ENCODE measurements at regions not wholly inside any gene's neighbourhood (a gene's known extent, or its start where the extent isn't known, plus 50 kb on each side); places are given as distances from the start of the nearest gene placed in this dataset.

DNA sequence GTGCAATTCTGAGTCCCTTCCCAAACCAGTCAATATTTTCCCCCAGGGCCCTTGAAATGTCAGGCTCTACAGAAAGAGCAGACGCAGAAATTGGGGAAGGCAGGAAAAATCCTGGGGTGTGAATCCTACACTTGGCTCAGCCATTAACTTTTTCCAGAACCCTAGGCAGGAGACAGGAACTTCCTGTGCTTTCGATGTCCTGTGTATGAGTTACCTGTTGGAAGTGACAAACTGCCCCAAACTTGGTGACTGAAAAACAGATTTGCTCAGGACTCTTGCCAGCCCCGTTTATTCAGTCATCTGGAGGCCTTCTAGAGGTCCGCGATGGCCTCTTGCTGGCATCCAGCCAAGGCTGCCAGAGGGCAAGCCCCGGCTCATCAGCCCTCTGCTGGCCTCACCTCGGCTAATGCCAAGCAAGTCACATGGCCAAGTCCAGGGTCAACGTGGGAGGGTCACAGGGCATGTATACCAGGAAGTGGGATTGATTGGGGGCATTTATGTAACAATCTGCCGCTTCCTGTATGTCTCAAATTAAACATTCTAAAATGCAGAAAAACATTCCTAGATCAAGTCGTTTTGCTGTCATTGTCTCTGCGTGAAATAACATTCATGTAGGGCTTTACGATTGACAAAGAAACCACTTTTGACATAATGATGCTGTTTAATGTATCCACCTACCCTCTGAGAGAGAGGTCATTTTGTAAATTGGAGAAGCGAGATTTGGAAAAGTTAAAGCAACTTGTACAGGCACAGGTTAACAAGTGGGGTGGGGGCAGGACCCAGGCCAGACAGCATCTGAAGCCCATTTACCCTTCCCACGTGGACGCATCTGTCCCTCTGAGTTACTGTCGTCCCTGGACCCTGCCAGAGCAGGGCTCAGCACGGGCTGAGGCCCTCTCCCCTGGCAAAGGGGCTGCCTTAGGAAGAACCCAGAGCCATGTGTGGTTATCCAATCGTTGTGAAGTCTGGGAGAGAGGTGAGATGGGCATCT, 179.4 kb downstream of the INHBB start (continued):
- TF ChIP-seq ZNF446 (CRISPR knock-in tag; IDR thresholded peaks at IDR 0.05) (no peak), ZBTB20 (CRISPR knock-in tag; IDR thresholded peaks at IDR 0.05; ENCODE audit: borderline replicate concordance, low read depth) (peak; percentile 90; the same call in 1 of the 2 replicates), SNAI1 (CRISPR knock-in tag; IDR thresholded peaks at IDR 0.05; ENCODE audit: borderline replicate concordance) (no peak), ZNF639 (CRISPR knock-in tag; conservative IDR thresholded peaks at IDR 0.05) (peak; percentile 78; the same call in 1 of the 2 replicates), HNRNPL (IDR thresholded peaks at IDR 0.05; ENCODE audit: low read depth, low read length) (peak; percentile 90), KMT2A (CRISPR knock-in tag; IDR thresholded peaks at IDR 0.05) (peak; percentile 51), ZC3H4 (CRISPR knock-in tag; IDR thresholded peaks at IDR 0.05; ENCODE audit: borderline replicate concordance) (no peak), RFXANK (CRISPR knock-in tag; IDR thresholded peaks at IDR 0.05) (0 out of 2 replicates have a peak, but pooled peaks have one; percentile 77), ZNF713 (CRISPR knock-in tag; IDR thresholded peaks at IDR 0.05) (no peak), NFE2 (CRISPR knock-in tag; IDR thresholded peaks at IDR 0.05) (no peak), SOX13 (IDR thresholded peaks at IDR 0.05) (peak; percentile 50; the same call in 1 of the 2 replicates), SOX13 (CRISPR knock-in tag; conservative IDR thresholded peaks at IDR 0.05 in 1 of 2, IDR thresholded peaks at IDR 0.05 in 1 of 2) (peak in 1 of 2 experiments; percentile 91; a peak in 2 of 4 replicates), KAT7 (CRISPR knock-in tag; IDR thresholded peaks at IDR 0.05; ENCODE audit: borderline replicate concordance) (peak; percentile 95), ZNF138 (CRISPR knock-in tag; IDR thresholded peaks at IDR 0.05; ENCODE audit: low read depth) (no peak), TSC22D2 (CRISPR knock-in tag; IDR thresholded peaks at IDR 0.05; ENCODE audit: borderline replicate concordance) (no peak; the same call in 1 of the 2 replicates), ZNF256 (CRISPR knock-in tag; conservative IDR thresholded peaks at IDR 0.05) (no peak), MED8 (CRISPR knock-in tag; IDR thresholded peaks at IDR 0.05; ENCODE audit: insufficient replicate concordance) (peak; percentile 62), RBAK (CRISPR knock-in tag; IDR thresholded peaks at IDR 0.05) (no peak), ZNF670 (CRISPR knock-in tag; IDR thresholded peaks at IDR 0.05; ENCODE audit: borderline replicate concordance) (0 out of 2 replicates have a peak, but pooled peaks have one; percentile 74), FOXJ3 (CRISPR knock-in tag; IDR thresholded peaks at IDR 0.05; ENCODE audit: borderline replicate concordance) (peak; percentile 85; the same call in 1 of the 2 replicates), ZNF678 (CRISPR knock-in tag; IDR thresholded peaks at IDR 0.05) (no peak), REPIN1 (CRISPR knock-in tag; IDR thresholded peaks at IDR 0.05; ENCODE audit: borderline replicate concordance, low read depth) (peak; percentile 80; the same call in 1 of the 2 replicates), CBFB (CRISPR knock-in tag; IDR thresholded peaks at IDR 0.05) (peak; percentile 70; the same call in 1 of the 2 replicates)
- TF ChIP-seq, protein P1, sequence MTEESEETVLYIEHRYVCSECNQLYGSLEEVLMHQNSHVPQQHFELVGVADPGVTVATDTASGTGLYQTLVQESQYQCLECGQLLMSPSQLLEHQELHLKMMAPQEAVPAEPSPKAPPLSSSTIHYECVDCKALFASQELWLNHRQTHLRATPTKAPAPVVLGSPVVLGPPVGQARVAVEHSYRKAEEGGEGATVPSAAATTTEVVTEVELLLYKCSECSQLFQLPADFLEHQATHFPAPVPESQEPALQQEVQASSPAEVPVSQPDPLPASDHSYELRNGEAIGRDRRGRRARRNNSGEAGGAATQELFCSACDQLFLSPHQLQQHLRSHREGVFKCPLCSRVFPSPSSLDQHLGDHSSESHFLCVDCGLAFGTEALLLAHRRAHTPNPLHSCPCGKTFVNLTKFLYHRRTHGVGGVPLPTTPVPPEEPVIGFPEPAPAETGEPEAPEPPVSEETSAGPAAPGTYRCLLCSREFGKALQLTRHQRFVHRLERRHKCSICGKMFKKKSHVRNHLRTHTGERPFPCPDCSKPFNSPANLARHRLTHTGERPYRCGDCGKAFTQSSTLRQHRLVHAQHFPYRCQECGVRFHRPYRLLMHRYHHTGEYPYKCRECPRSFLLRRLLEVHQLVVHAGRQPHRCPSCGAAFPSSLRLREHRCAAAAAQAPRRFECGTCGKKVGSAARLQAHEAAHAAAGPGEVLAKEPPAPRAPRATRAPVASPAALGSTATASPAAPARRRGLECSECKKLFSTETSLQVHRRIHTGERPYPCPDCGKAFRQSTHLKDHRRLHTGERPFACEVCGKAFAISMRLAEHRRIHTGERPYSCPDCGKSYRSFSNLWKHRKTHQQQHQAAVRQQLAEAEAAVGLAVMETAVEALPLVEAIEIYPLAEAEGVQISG (CRISPR knock-in tag; IDR thresholded peaks at IDR 0.05), result peak; percentile 52; the same call in 1 of the 2 replicates
